ENCODE measurements at regions not wholly inside any gene's neighbourhood (a gene's known extent, or its start where the extent isn't known, plus 50 kb on each side); places are given as distances from the start of the nearest gene placed in this dataset.

- no peak for DNase-seq (ENCODE audit: low spot score)
- H3K27me3 ChIP-seq (ENCODE audit: control insufficient read depth in 3 of 3, insufficient read depth in 3 of 3, low read depth in 1 of 3, low read length in 3 of 3): no peaks in the 10 kb centered on the region
- no peak overlapping the region for H4K91ac ChIP-seq (ENCODE audit: low read depth, low read length, poor library complexity)
- peak overlapping the region; percentile 53 for H3K4ac ChIP-seq (ENCODE audit: low read length)
- peak overlapping the region; percentile 61 for H2AK5ac ChIP-seq (ENCODE audit: low read depth, low read length)
- H3K23ac ChIP-seq (ENCODE audit: low read depth, low read length, poor library complexity): peak overlapping the region; percentile 31
- no peak overlapping the region for H3K4me3 ChIP-seq (ENCODE audit: low read length in 2 of 2)
- H3K79me1 ChIP-seq (ENCODE audit: low read depth, low read length): no peaks in the 10 kb centered on the region
- no peak overlapping the region for H2BK120ac ChIP-seq (ENCODE audit: low read depth, low read length)
- peak overlapping the region; percentile 73 for H2BK12ac ChIP-seq (ENCODE audit: low read length)
- no peaks in the 10 kb centered on the region for H3K36me3 ChIP-seq (replicated peaks in 1 of 2; ENCODE audit: control insufficient read depth in 2 of 2, insufficient read depth in 2 of 2, low read length in 2 of 2)
- no peak overlapping the region for H3K4me2 ChIP-seq (ENCODE audit: insufficient read depth, low read length, poor library complexity, severe bottlenecking)
- peak overlapping the region; percentile 23 for H3K27ac ChIP-seq (replicated peaks; ENCODE audit: low read length)
- no peaks in the 10 kb centered on the region for H3K9me3 ChIP-seq (replicated peaks in 1 of 2; ENCODE audit: control insufficient read depth in 2 of 2, insufficient read depth in 1 of 2, low read depth in 1 of 2, low read length in 2 of 2)
- H2BK5ac ChIP-seq (ENCODE audit: low read length): peak overlapping the region; percentile 9
- no peak overlapping the region for H3K9ac ChIP-seq (ENCODE audit: low read depth, low read length, poor library complexity)
- H3K4me1 ChIP-seq (ENCODE audit: control insufficient read depth in 2 of 2, insufficient read depth in 1 of 2, low read depth in 1 of 2, low read length in 2 of 2): peaks cover 8 to 11% of the 10 kb centered on the region in 2 donors
- H3K14ac ChIP-seq (ENCODE audit: low read length): no peak overlapping the region
- no peak overlapping the region for H4K8ac ChIP-seq (ENCODE audit: low read depth, low read length)
- peak overlapping the region; percentile 49 for H2BK15ac ChIP-seq (ENCODE audit: low read length)
- peak overlapping the region; percentile 85 for H3K18ac ChIP-seq (ENCODE audit: low read length)
- WGBS, 2 donors (ENCODE audit: extremely low coverage in 2 of 2, insufficient read length in 2 of 2, insufficient replicate concordance in 1 of 2): no CpG with 5 or more reads among the region's 10 CpGs
- no peak overlapping the region for H2AFZ ChIP-seq (ENCODE audit: low read length)
Measured at GRCh38 chr3:117358717-117359314, 649.2 kb downstream of the TUSC7 start.

- H3K27ac ChIP-seq (replicated peaks; ENCODE audit: low read length): no peak overlapping the region
- H3K79me1 ChIP-seq (ENCODE audit: low read depth, low read length): no peaks in the 10 kb centered on the region
- no peak overlapping the region for H4K91ac ChIP-seq (ENCODE audit: low read depth, low read length, poor library complexity)
- no peak overlapping the region for H3K4me3 ChIP-seq (ENCODE audit: low read length in 2 of 2)
- H4K8ac ChIP-seq (ENCODE audit: low read depth, low read length): no peak overlapping the region
- no peaks in the 10 kb centered on the region for H3K9me3 ChIP-seq (replicated peaks in 1 of 2; ENCODE audit: control insufficient read depth in 2 of 2, insufficient read depth in 1 of 2, low read depth in 1 of 2, low read length in 2 of 2)
- DNase-seq (ENCODE audit: low spot score): no peak
- no peak overlapping the region for H2BK5ac ChIP-seq (ENCODE audit: low read length)
- H3K9ac ChIP-seq (ENCODE audit: low read depth, low read length, poor library complexity): no peak overlapping the region
- no peaks in the 10 kb centered on the region for H3K27me3 ChIP-seq (ENCODE audit: control insufficient read depth in 3 of 3, insufficient read depth in 3 of 3, low read depth in 1 of 3, low read length in 3 of 3)
- no peak overlapping the region for H3K23ac ChIP-seq (ENCODE audit: low read depth, low read length, poor library complexity)
- no peak overlapping the region for H2BK120ac ChIP-seq (ENCODE audit: low read depth, low read length)
- no peak overlapping the region for H2AFZ ChIP-seq (ENCODE audit: low read length)
- no peak overlapping the region for H3K18ac ChIP-seq (ENCODE audit: low read length)
- H2BK12ac ChIP-seq (ENCODE audit: low read length): no peak overlapping the region
- H3K14ac ChIP-seq (ENCODE audit: low read length): no peak overlapping the region
- H3K4me1 ChIP-seq (ENCODE audit: control insufficient read depth in 2 of 2, insufficient read depth in 1 of 2, low read depth in 1 of 2, low read length in 2 of 2): peaks cover 0 to 2% of the 10 kb centered on the region in 2 donors
- no peaks in the 10 kb centered on the region for H3K36me3 ChIP-seq (replicated peaks in 1 of 2; ENCODE audit: control insufficient read depth in 2 of 2, insufficient read depth in 2 of 2, low read length in 2 of 2)
- H3K4ac ChIP-seq (ENCODE audit: low read length): no peak overlapping the region
- no peak overlapping the region for H2BK15ac ChIP-seq (ENCODE audit: low read length)
- H2AK5ac ChIP-seq (ENCODE audit: low read depth, low read length): no peak overlapping the region
- H3K4me2 ChIP-seq (ENCODE audit: insufficient read depth, low read length, poor library complexity, severe bottlenecking): no peak overlapping the region
Measured at GRCh38 chr3:117366574-117366973, 657.0 kb downstream of the TUSC7 start.

DNA sequence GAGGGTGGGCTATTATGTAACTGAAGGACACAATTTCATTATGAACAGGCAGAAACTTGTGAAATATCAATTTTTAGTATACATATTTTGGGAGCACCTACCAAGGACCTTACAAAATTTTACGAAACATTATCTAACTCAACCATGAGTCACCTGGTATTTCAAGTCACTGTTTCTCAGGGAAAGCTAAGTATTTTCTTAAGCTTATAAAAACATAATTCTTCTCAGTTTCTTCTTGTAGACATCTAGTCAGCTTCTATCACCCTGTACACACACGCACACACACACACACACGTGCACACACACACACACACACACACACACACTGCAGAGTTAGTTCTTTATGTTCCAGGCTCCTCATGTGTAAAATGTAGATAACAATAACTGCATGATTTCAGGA lies 658.3 kb downstream of the TUSC7 start:
- WGBS, 2 donors (ENCODE audit: extremely low coverage in 2 of 2, insufficient read length in 2 of 2, insufficient replicate concordance in 1 of 2): no CpG with 5 or more reads among the region's 3 CpGs
- no peak for DNase-seq (ENCODE audit: low spot score)
- H4K8ac ChIP-seq (ENCODE audit: low read depth, low read length): no peak overlapping the region

DNA sequence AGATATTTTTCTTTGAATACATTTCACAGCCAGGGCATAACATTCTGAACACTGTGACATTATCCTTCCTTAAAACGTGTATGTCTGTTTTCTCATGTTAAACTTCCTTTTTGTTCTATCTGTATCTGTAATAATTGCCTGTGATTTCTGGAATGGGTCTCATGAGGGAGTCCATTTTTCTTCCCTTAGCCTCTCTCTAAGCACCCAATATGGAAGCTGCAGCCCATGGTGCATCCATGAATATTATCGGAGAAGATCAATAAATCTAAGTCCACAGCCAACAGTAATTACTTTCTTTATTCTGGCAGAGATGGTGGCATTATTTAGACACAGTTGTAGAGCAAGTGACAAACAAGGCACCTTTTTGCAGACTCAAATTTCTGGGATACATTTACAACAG lies 671.1 kb downstream of the TUSC7 start:
- no peak overlapping the region for H3K18ac ChIP-seq (ENCODE audit: low read length)
- H3K27me3 ChIP-seq (ENCODE audit: control insufficient read depth in 3 of 3, insufficient read depth in 3 of 3, low read depth in 1 of 3, low read length in 3 of 3): no peaks in the 10 kb centered on the region
- H3K36me3 ChIP-seq (replicated peaks in 1 of 2; ENCODE audit: control insufficient read depth in 2 of 2, insufficient read depth in 2 of 2, low read length in 2 of 2): no peaks in the 10 kb centered on the region
- H3K14ac ChIP-seq (ENCODE audit: low read length): no peak overlapping the region
- no peak overlapping the region for H2BK120ac ChIP-seq (ENCODE audit: low read depth, low read length)
- H3K4me2 ChIP-seq (ENCODE audit: insufficient read depth, low read length, poor library complexity, severe bottlenecking): no peak overlapping the region
- H4K91ac ChIP-seq (ENCODE audit: low read depth, low read length, poor library complexity): no peak overlapping the region
- no peak overlapping the region for H3K27ac ChIP-seq (replicated peaks; ENCODE audit: low read length)
- H3K9me3 ChIP-seq (replicated peaks in 1 of 2; ENCODE audit: control insufficient read depth in 2 of 2, insufficient read depth in 1 of 2, low read depth in 1 of 2, low read length in 2 of 2): no peaks in the 10 kb centered on the region
- no peak overlapping the region for H3K23ac ChIP-seq (ENCODE audit: low read depth, low read length, poor library complexity)
- H2BK15ac ChIP-seq (ENCODE audit: low read length): no peak overlapping the region
- no peak overlapping the region for H3K4me3 ChIP-seq (ENCODE audit: low read length in 2 of 2)
- H3K4me1 ChIP-seq (ENCODE audit: control insufficient read depth in 2 of 2, insufficient read depth in 1 of 2, low read depth in 1 of 2, low read length in 2 of 2): no peaks in the 10 kb centered on the region
- H2AK5ac ChIP-seq (ENCODE audit: low read depth, low read length): no peak overlapping the region
- DNase-seq (ENCODE audit: low spot score): no peak
- H4K8ac ChIP-seq (ENCODE audit: low read depth, low read length): no peak overlapping the region
- H3K4ac ChIP-seq (ENCODE audit: low read length): no peak overlapping the region
- H2AFZ ChIP-seq (ENCODE audit: low read length): no peak overlapping the region
- H3K79me1 ChIP-seq (ENCODE audit: low read depth, low read length): no peaks in the 10 kb centered on the region
- H2BK12ac ChIP-seq (ENCODE audit: low read length): no peak overlapping the region
- H3K9ac ChIP-seq (ENCODE audit: low read depth, low read length, poor library complexity): no peak overlapping the region
- WGBS, 2 donors (ENCODE audit: extremely low coverage in 2 of 2, insufficient read length in 2 of 2, insufficient replicate concordance in 1 of 2): no CpG with 5 or more reads among the region's 2 CpGs
- no peak overlapping the region for H2BK5ac ChIP-seq (ENCODE audit: low read length)

More for the DNA sequence above, 658.3 kb downstream of the TUSC7 start:
- Histone ChIP-seq H3K27ac (replicated peaks; ENCODE audit: low read length) (no peak overlapping the region), H3K23ac (ENCODE audit: low read depth, low read length, poor library complexity) (no peak overlapping the region), H2BK12ac (ENCODE audit: low read length) (no peak overlapping the region), H3K4me1 (ENCODE audit: control insufficient read depth in 2 of 2, insufficient read depth in 1 of 2, low read depth in 1 of 2, low read length in 2 of 2) (peaks cover 0 to 2% of the 10 kb centered on the region in 2 donors), H2BK5ac (ENCODE audit: low read length) (no peak overlapping the region), H4K91ac (ENCODE audit: low read depth, low read length, poor library complexity) (no peak overlapping the region), H3K14ac (ENCODE audit: low read length) (no peak overlapping the region), H3K9ac (ENCODE audit: low read depth, low read length, poor library complexity) (no peak overlapping the region), H3K27me3 (ENCODE audit: control insufficient read depth in 3 of 3, insufficient read depth in 3 of 3, low read depth in 1 of 3, low read length in 3 of 3) (no peaks in the 10 kb centered on the region), H3K9me3 (replicated peaks in 1 of 2; ENCODE audit: control insufficient read depth in 2 of 2, insufficient read depth in 1 of 2, low read depth in 1 of 2, low read length in 2 of 2) (no peaks in the 10 kb centered on the region), H2AFZ (ENCODE audit: low read length) (no peak overlapping the region), H3K18ac (ENCODE audit: low read length) (no peak overlapping the region), H2BK15ac (ENCODE audit: low read length) (no peak overlapping the region), H2BK120ac (ENCODE audit: low read depth, low read length) (no peak overlapping the region), H3K4me2 (ENCODE audit: insufficient read depth, low read length, poor library complexity, severe bottlenecking) (no peak overlapping the region), H3K79me1 (ENCODE audit: low read depth, low read length) (no peaks in the 10 kb centered on the region), H3K4me3 (ENCODE audit: low read length in 2 of 2) (no peak overlapping the region), H3K4ac (ENCODE audit: low read length) (no peak overlapping the region), H2AK5ac (ENCODE audit: low read depth, low read length) (no peak overlapping the region), H3K36me3 (replicated peaks in 1 of 2; ENCODE audit: control insufficient read depth in 2 of 2, insufficient read depth in 2 of 2, low read length in 2 of 2) (no peaks in the 10 kb centered on the region)

Measured in neuronal stem cell (in vitro differentiated cells).